SK-N-SH treated with all-trans-retinoic acid at 6 μM for 48 hours (cell line): ENCODE measurements at regions not wholly inside any gene's neighbourhood (a gene's known extent, or its start where the extent isn't known, plus 50 kb on each side); places are given as distances from the start of the nearest gene placed in this dataset.

ENCODE experiments used
- OSR1 ChIP-seq: fragments of 250-450 bp; sonication (Bioruptor Pico); IDR thresholded peaks from 2 replicates; pipeline ENCODE4 v1.8.0; 2022; ENCODE audit warnings: moderate library complexity, mild to moderate bottlenecking, inconsistent platforms
- PPARA ChIP-seq: fragments of 250-450 bp; sonication (Bioruptor Pico); IDR thresholded peaks from 2 replicates; pipeline ENCODE4 v1.5.0; 2020; ENCODE audit warnings: mild to moderate bottlenecking, borderline replicate concordance
- RARB ChIP-seq: fragments of 250-450 bp; sonication (Bioruptor Pico); IDR thresholded peaks from 2 replicates; pipeline ENCODE4 v1.8.0; 2021; ENCODE audit warnings: mild to moderate bottlenecking, moderate library complexity
- ZFP3 ChIP-seq: fragments of 250-450 bp; sonication (Bioruptor Pico); IDR thresholded peaks from 2 replicates; pipeline ENCODE4 v1.5.0; 2020; ENCODE audit warnings: mild to moderate bottlenecking, moderate library complexity
- ZFP30 ChIP-seq: fragments of 450-650 bp; formaldehyde crosslinking; IDR thresholded peaks from 2 replicates; pipeline ENCODE4 v1.5.0; 2022; ENCODE audit warnings: mild to moderate bottlenecking, moderate library complexity
- ZNF70 ChIP-seq: fragments of 450-650 bp; formaldehyde crosslinking; IDR thresholded peaks from 2 replicates; pipeline ENCODE4 v1.5.0; 2020; ENCODE audit warnings: mild to moderate bottlenecking, moderate library complexity
- TF ChIP-seq, protein P1 (sequence below): fragments of 250-450 bp; sonication (Bioruptor Pico); IDR thresholded peaks from 2 replicates; pipeline ENCODE4 v1.5.0; 2020; ENCODE audit warnings: mild to moderate bottlenecking, moderate library complexity
- TF ChIP-seq, protein P2 (sequence below): fragments of 250-450 bp; sonication (Bioruptor Pico); IDR thresholded peaks from 2 replicates; pipeline ENCODE4 v1.8.0; 2020; ENCODE audit warnings: mild to moderate bottlenecking, moderate library complexity, borderline replicate concordance
- TF ChIP-seq, protein P3 (sequence below): fragments of 250-450 bp; sonication (Bioruptor Pico); IDR thresholded peaks from 2 replicates; pipeline ENCODE4 v1.8.0; 2021; ENCODE audit warnings: low read depth, mild to moderate bottlenecking, moderate library complexity, borderline replicate concordance
- TF ChIP-seq, protein P4 (sequence below): fragments of 250-450 bp; sonication (Bioruptor Pico); IDR thresholded peaks from 2 replicates; pipeline ENCODE4 v1.5.1; 2021; ENCODE audit warnings: mild to moderate bottlenecking, moderate library complexity

DNA sequence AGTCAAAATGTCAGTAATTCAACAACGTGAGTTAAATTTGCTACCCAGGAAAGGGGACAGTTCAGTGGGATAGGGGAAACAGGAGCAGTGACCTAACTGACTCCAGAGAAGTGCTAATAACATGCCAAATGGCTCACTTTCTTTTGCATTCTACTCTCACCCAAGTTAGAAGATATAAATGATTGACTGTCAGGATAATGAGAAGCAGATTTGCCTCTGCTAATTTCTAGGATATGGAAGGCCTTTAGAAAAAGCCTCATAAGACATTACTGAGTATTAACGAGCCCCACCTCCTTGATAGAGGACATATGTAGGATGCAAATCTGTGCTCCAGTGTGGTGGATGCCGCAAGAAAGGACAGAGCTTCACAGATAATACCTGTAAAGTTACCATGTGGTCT lies 318.6 kb upstream of the NT5C1B start:
- TF ChIP-seq PPARA (CRISPR knock-in tag) = no peak
- TF ChIP-seq, protein P1, sequence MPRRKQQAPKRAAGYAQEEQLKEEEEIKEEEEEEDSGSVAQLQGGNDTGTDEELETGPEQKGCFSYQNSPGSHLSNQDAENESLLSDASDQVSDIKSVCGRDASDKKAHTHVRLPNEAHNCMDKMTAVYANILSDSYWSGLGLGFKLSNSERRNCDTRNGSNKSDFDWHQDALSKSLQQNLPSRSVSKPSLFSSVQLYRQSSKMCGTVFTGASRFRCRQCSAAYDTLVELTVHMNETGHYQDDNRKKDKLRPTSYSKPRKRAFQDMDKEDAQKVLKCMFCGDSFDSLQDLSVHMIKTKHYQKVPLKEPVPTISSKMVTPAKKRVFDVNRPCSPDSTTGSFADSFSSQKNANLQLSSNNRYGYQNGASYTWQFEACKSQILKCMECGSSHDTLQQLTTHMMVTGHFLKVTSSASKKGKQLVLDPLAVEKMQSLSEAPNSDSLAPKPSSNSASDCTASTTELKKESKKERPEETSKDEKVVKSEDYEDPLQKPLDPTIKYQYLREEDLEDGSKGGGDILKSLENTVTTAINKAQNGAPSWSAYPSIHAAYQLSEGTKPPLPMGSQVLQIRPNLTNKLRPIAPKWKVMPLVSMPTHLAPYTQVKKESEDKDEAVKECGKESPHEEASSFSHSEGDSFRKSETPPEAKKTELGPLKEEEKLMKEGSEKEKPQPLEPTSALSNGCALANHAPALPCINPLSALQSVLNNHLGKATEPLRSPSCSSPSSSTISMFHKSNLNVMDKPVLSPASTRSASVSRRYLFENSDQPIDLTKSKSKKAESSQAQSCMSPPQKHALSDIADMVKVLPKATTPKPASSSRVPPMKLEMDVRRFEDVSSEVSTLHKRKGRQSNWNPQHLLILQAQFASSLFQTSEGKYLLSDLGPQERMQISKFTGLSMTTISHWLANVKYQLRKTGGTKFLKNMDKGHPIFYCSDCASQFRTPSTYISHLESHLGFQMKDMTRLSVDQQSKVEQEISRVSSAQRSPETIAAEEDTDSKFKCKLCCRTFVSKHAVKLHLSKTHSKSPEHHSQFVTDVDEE (CRISPR knock-in tag) = no peak
- TF ChIP-seq ZFP30 (CRISPR knock-in tag) = no peak
- no peak for TF ChIP-seq RARB
- TF ChIP-seq, protein P2, sequence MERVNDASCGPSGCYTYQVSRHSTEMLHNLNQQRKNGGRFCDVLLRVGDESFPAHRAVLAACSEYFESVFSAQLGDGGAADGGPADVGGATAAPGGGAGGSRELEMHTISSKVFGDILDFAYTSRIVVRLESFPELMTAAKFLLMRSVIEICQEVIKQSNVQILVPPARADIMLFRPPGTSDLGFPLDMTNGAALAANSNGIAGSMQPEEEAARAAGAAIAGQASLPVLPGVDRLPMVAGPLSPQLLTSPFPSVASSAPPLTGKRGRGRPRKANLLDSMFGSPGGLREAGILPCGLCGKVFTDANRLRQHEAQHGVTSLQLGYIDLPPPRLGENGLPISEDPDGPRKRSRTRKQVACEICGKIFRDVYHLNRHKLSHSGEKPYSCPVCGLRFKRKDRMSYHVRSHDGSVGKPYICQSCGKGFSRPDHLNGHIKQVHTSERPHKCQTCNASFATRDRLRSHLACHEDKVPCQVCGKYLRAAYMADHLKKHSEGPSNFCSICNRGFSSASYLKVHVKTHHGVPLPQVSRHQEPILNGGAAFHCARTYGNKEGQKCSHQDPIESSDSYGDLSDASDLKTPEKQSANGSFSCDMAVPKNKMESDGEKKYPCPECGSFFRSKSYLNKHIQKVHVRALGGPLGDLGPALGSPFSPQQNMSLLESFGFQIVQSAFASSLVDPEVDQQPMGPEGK (CRISPR knock-in tag) = no peak
- TF ChIP-seq ZNF70 (CRISPR knock-in tag) = no peak
- TF ChIP-seq ZFP3 (CRISPR knock-in tag) = no peak
- TF ChIP-seq, protein P3, sequence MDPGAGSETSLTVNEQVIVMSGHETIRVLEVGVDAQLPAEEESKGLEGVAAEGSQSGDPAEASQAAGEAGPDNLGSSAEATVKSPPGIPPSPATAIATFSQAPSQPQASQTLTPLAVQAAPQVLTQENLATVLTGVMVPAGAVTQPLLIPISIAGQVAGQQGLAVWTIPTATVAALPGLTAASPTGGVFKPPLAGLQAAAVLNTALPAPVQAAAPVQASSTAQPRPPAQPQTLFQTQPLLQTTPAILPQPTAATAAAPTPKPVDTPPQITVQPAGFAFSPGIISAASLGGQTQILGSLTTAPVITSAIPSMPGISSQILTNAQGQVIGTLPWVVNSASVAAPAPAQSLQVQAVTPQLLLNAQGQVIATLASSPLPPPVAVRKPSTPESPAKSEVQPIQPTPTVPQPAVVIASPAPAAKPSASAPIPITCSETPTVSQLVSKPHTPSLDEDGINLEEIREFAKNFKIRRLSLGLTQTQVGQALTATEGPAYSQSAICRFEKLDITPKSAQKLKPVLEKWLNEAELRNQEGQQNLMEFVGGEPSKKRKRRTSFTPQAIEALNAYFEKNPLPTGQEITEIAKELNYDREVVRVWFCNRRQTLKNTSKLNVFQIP (CRISPR knock-in tag) = no peak
- no peak for TF ChIP-seq OSR1 (CRISPR knock-in tag)
- TF ChIP-seq, protein P4, sequence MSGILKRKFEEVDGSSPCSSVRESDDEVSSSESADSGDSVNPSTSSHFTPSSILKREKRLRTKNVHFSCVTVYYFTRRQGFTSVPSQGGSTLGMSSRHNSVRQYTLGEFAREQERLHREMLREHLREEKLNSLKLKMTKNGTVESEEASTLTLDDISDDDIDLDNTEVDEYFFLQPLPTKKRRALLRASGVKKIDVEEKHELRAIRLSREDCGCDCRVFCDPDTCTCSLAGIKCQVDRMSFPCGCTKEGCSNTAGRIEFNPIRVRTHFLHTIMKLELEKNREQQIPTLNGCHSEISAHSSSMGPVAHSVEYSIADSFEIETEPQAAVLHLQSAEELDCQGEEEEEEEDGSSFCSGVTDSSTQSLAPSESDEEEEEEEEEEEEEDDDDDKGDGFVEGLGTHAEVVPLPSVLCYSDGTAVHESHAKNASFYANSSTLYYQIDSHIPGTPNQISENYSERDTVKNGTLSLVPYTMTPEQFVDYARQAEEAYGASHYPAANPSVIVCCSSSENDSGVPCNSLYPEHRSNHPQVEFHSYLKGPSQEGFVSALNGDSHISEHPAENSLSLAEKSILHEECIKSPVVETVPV = no peak
